Gastroesophageal sphincter (tissue), 4 donors: ENCODE measurements at regions not wholly inside any gene's neighbourhood (a gene's known extent, or its start where the extent isn't known, plus 50 kb on each side); places are given as distances from the start of the nearest gene placed in this dataset.

Source experiments
- ATAC-seq: fragments of 150-250 bp; one replicate; pipeline ENCODE4 v1.9.1; 2016; ENCODE audit warnings: mild to moderate bottlenecking, moderate library complexity
- H3K27ac ChIP-seq, 4 donors: fragments of 200-600 bp; sonication (generic) in 3 of 4; 1 replicate in 3 of 4; 2 replicates in 1 of 4; pipeline ENCODE4 v1.5.1; 2016 to 2019
- H3K27me3 ChIP-seq: fragments of 200-600 bp; sonication (generic); one replicate; pipeline ENCODE4 v1.5.1; 2019
- H3K36me3 ChIP-seq, 2 donors: fragments of 200-600 bp; sonication (generic); one replicate each; pipeline ENCODE4 v1.5.1; 2019; ENCODE audit warnings: control low read depth in 1 of 2
- H3K4me1 ChIP-seq, 3 donors: fragments of 200-600 bp; sonication (generic); 1 replicate in 2 of 3; 2 replicates in 1 of 3; pipeline ENCODE4 v1.5.1; 2016 to 2019; ENCODE audit warnings: control low read depth in 2 of 3
- H3K4me3 ChIP-seq, 2 donors: fragments of 200-600 bp; sonication (generic); one replicate each; pipeline ENCODE4 v1.5.1; 2019; ENCODE audit warnings: mild to moderate bottlenecking in 1 of 2, moderate library complexity in 1 of 2
- H3K9me3 ChIP-seq, 3 donors: fragments of 200-600 bp; sonication (generic); one replicate each; pipeline ENCODE4 v1.5.1; 2017 to 2019; ENCODE audit warnings: control low read depth in 2 of 3
- EP300 ChIP-seq: sonication (generic); formaldehyde crosslinking; IDR thresholded peaks from one replicate; pipeline ENCODE4 v1.6.1; 2017; ENCODE audit warnings: antibody characterized with exemption, mild to moderate bottlenecking
- POLR2A ChIP-seq, 2 donors: fragments of 450-650 bp; IDR thresholded peaks; one replicate each; pipeline ENCODE4 v1.6.1; 2017; ENCODE audit warnings: antibody characterized with exemption in 2 of 2, mild to moderate bottlenecking in 2 of 2, moderate library complexity in 1 of 2
- POLR2AphosphoS5 ChIP-seq: sonication (generic); formaldehyde crosslinking; IDR thresholded peaks from one replicate; pipeline ENCODE4 v1.6.1; 2017; ENCODE audit warnings: antibody characterized with exemption
- WGBS, 2 donors: methylation state at CpG; one replicate each; pipeline ENCODE4 v1.1.5; 2018; ENCODE audit warnings: low coverage in 1 of 2; 5-methylcytosine and 5-hydroxymethylcytosine counted together
- TF ChIP-seq, protein P1 (sequence below), 4 experiments: fragments of 200-600 bp in 2 of 4; fragments of 450-650 bp in 2 of 4; sonication (generic) in 1 of 4; IDR thresholded peaks; one replicate each; pipeline ENCODE4 v1.5.1; 2017 to 2019; ENCODE audit warnings: antibody characterized with exemption in 4 of 4, mild to moderate bottlenecking in 2 of 4, moderate library complexity in 2 of 4

DNA sequence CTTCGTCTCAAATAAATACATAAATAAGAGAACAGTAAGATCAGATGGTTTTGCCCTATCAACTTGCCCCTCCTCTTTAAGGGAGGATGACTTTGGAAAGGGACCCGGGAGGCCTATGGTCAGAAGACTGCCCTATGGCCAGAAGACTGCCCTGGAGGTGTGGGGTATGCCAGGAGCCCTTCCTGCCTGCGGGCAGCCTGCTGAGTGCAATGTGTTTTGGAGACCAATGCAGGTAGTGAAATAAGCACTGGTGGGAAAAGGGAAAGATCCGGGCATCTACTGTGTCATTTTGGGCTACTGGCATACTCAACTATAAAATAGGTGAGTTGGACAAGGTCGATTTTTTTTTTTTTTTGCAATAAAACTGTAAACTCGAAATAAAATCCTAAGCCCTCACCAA, 129.8 kb upstream of the SLC34A2 start:
- Histone ChIP-seq H3K27ac (no peak overlapping the region), H3K4me3 (no peak overlapping the region), H3K4me1 (no peaks in the 10 kb centered on the region), H3K9me3 (no peaks in the 10 kb centered on the region), H3K27me3 (peaks cover 5% of the 10 kb centered on the region), H3K36me3 (no peaks in the 10 kb centered on the region)
- ATAC-seq, result no peak
- 85 to 86% methylated on average over 6 of the region's 6 CpGs for WGBS, 2 donors
- TF ChIP-seq EP300, result no peak
- TF ChIP-seq, protein P1, sequence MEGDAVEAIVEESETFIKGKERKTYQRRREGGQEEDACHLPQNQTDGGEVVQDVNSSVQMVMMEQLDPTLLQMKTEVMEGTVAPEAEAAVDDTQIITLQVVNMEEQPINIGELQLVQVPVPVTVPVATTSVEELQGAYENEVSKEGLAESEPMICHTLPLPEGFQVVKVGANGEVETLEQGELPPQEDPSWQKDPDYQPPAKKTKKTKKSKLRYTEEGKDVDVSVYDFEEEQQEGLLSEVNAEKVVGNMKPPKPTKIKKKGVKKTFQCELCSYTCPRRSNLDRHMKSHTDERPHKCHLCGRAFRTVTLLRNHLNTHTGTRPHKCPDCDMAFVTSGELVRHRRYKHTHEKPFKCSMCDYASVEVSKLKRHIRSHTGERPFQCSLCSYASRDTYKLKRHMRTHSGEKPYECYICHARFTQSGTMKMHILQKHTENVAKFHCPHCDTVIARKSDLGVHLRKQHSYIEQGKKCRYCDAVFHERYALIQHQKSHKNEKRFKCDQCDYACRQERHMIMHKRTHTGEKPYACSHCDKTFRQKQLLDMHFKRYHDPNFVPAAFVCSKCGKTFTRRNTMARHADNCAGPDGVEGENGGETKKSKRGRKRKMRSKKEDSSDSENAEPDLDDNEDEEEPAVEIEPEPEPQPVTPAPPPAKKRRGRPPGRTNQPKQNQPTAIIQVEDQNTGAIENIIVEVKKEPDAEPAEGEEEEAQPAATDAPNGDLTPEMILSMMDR (IDR thresholded peaks at IDR 0.05), result no peak
- no peak for TF ChIP-seq POLR2AphosphoS5
- TF ChIP-seq POLR2A (IDR thresholded peaks at IDR 0.05), result no peak

DNA sequence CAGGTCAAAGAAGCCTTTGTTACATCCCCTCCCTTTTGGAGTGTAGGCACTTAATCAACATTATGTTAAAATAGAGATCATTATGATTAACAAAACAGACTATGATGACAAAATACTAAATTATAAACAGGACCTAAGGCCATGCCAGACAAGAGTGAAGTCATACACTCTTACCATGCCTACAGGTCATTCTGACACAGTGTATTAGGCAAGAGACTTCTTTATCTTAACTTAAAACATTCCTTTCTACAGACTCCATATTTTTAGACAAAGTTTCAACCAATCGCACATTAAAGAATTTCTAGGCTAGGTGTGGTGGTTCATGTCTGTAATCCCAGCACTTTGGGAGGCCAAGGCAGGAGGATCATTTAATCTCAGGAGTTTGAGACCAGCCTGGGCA, 128.6 kb upstream of the SLC34A2 start:
- no peak for ATAC-seq
- H3K36me3 ChIP-seq, result no peaks in the 10 kb centered on the region
- H3K27ac ChIP-seq, result no peak overlapping the region
- no peaks in the 10 kb centered on the region for H3K27me3 ChIP-seq
- no peak overlapping the region for H3K4me3 ChIP-seq
- 89 to 100% methylated on average over 1 of the region's 1 CpG for WGBS, 2 donors
- no peak for TF ChIP-seq POLR2A (IDR thresholded peaks at IDR 0.05)
- TF ChIP-seq, protein P1 (IDR thresholded peaks at IDR 0.05), result no peak
- TF ChIP-seq EP300, result no peak
- no peak for TF ChIP-seq POLR2AphosphoS5
- H3K9me3 ChIP-seq, result no peaks in the 10 kb centered on the region
- H3K4me1 ChIP-seq, result no peaks in the 10 kb centered on the region

DNA sequence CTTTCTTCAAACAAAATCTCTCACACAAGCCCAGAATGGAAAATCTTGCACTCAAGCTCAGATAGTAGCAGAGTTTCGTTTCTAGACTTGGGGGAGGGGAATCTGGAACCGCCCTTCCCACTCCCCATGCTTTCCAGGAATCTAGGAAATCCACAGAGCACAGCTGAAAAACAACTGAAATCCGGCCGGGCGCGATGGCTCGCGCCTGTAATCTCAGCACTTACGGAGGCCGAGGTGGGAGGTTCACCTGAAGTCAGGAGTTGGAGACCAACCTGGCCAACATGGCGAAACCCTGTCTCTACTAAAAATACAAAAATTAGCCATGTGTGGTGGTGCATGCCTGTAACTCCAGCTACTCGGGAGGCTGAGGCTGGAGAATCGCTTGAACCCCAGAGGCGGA, 127.3 kb upstream of the SLC34A2 start:
- Histone ChIP-seq H3K4me3 (no peak overlapping the region), H3K27ac (no peak overlapping the region), H3K27me3 (no peaks in the 10 kb centered on the region), H3K36me3 (no peaks in the 10 kb centered on the region), H3K9me3 (no peaks in the 10 kb centered on the region), H3K4me1 (no peaks in the 10 kb centered on the region)
- 100% methylated on average over 3 to 5 of the region's 14 CpGs for WGBS, 2 donors
- TF ChIP-seq EP300 (no peak), POLR2AphosphoS5 (no peak), POLR2A (IDR thresholded peaks at IDR 0.05) (no peak)
- TF ChIP-seq, protein P1 (IDR thresholded peaks at IDR 0.05), result no peak
- no peak for ATAC-seq

DNA sequence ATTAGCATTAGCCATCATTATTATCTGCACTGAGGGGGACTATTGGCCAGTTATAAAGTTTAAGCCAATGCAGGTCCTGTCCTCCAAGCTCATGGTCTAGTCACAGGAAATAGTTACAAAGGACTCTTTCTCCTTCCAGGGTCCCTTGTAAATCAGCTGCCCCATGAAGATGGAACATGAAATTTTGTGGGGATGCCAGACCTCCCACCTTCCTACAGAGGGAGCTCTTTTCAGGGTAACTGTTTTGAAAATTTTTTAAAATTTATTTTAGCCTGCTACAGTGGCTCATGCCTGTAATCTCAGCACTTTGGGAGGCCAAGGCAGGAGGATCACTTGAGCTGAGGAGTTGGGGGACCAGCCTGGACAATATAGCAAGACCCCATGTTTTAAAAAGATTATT, 124.4 kb upstream of the SLC34A2 start:
- Histone ChIP-seq H3K4me3 (no peak overlapping the region), H3K36me3 (no peaks in the 10 kb centered on the region), H3K4me1 (no peaks in the 10 kb centered on the region), H3K27me3 (no peaks in the 10 kb centered on the region), H3K27ac (no peak overlapping the region), H3K9me3 (no peaks in the 10 kb centered on the region)
- ATAC-seq, result no peak
- TF ChIP-seq EP300, result no peak
- no peak for TF ChIP-seq POLR2A (IDR thresholded peaks at IDR 0.05)
- TF ChIP-seq POLR2AphosphoS5, result no peak
- TF ChIP-seq, protein P1 (IDR thresholded peaks at IDR 0.05), result no peak

DNA sequence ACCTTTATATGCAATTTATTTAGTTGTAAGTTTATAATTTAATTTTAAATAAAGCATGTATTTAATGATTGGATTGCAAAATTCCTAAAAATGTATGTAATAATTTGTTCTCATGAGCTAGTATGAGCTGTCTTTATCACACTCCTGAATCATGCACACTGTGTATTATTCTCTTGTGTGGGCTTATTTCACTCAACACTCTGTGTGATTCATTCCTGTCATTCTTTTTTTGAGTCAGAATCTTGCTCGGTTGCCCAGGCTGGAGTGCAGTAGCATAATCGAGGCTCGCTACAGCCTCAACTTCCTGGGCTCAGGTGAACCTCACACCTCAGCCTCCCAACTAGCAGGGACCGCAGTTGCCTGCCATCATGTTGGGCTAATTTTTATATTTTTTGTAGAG, 123.1 kb upstream of the SLC34A2 start:
- Histone ChIP-seq H3K4me3 (no peak overlapping the region), H3K36me3 (no peaks in the 10 kb centered on the region), H3K4me1 (no peaks in the 10 kb centered on the region), H3K9me3 (no peaks in the 10 kb centered on the region), H3K27ac (no peak overlapping the region), H3K27me3 (no peaks in the 10 kb centered on the region)
- no peak for ATAC-seq
- WGBS, 2 donors, result 75% methylated on average over 2 to 4 of the region's 4 CpGs
- TF ChIP-seq, protein P1 (IDR thresholded peaks at IDR 0.05), result no peak
- no peak for TF ChIP-seq POLR2A (IDR thresholded peaks at IDR 0.05)
- no peak for TF ChIP-seq EP300
- TF ChIP-seq POLR2AphosphoS5, result no peak
